ENCODE measurements at regions not wholly inside any gene's neighbourhood (a gene's known extent, or its start where the extent isn't known, plus 50 kb on each side); places are given as distances from the start of the nearest gene placed in this dataset.

- DNase-seq = no peak
Measured at GRCh38 chr15:62475591-62475990, 310.5 kb upstream of the C2CD4B start.

GRCh38 chr15:62476163-62476562, 311.1 kb upstream of the C2CD4B start:
- DNase-seq = no peak

GRCh38 chr15:62477929-62478328, 312.8 kb upstream of the C2CD4B start:
- DNase-seq = no peak

GRCh38 chr15:62482785-62483429, 317.8 kb upstream of the C2CD4B start:
- no peak for DNase-seq

GRCh38 chr15:62483814-62484213, 318.7 kb upstream of the C2CD4B start:
- DNase-seq = no peak

- no peak for DNase-seq
Measured at GRCh38 chr15:62485170-62485720, 320.2 kb upstream of the C2CD4B start.

GRCh38 chr15:62486041-62486440, 321.0 kb upstream of the C2CD4B start:
- DNase-seq = no peak

- no peak for DNase-seq
Measured at GRCh38 chr15:62488387-62488786, 323.3 kb upstream of the C2CD4B start.

- DNase-seq = no peak
Measured at GRCh38 chr15:62491642-62492041, 326.6 kb upstream of the C2CD4B start.

GRCh38 chr15:62492900-62493299, 327.8 kb upstream of the C2CD4B start:
- no peak for DNase-seq

GRCh38 chr15:62494197-62494596, 329.1 kb upstream of the C2CD4B start:
- DNase-seq = no peak

- DNase-seq = no peak
Measured at GRCh38 chr15:62495670-62496614, 330.9 kb upstream of the C2CD4B start.

GRCh38 chr15:62497356-62497755, 332.3 kb upstream of the C2CD4B start:
- no peak for DNase-seq

- no peak for DNase-seq
Measured at GRCh38 chr15:62498278-62498677, 333.2 kb upstream of the C2CD4B start.

- DNase-seq = no peak
Measured at GRCh38 chr15:62498712-62499111, 333.6 kb upstream of the C2CD4B start.

GRCh38 chr15:62500325-62500724, 335.2 kb upstream of the C2CD4B start:
- DNase-seq = no peak

- DNase-seq = no peak
Measured at GRCh38 chr15:62502451-62502850, 337.4 kb upstream of the C2CD4B start.

GRCh38 chr15:62503451-62503850, 338.4 kb upstream of the C2CD4B start:
- DNase-seq = no peak

- DNase-seq = no peak
Measured at GRCh38 chr15:62505762-62506161, 340.7 kb upstream of the C2CD4B start.

GRCh38 chr15:62506217-62506805, 341.2 kb upstream of the C2CD4B start:
- no peak for DNase-seq

- no peak for DNase-seq
Measured at GRCh38 chr15:62509395-62509958, 344.4 kb upstream of the C2CD4B start.

- no peak for DNase-seq
Measured at GRCh38 chr15:62510791-62511190, 345.7 kb upstream of the C2CD4B start.

- no peak for DNase-seq
Measured at GRCh38 chr15:62512904-62513303, 347.8 kb upstream of the C2CD4B start.

All from CD4-positive, alpha-beta T cell treated with Interleukin-6 for 4 hours (primary cell).